ENCODE measurements at regions not wholly inside any gene's neighbourhood (a gene's known extent, or its start where the extent isn't known, plus 50 kb on each side); places are given as distances from the start of the nearest gene placed in this dataset.

DNA sequence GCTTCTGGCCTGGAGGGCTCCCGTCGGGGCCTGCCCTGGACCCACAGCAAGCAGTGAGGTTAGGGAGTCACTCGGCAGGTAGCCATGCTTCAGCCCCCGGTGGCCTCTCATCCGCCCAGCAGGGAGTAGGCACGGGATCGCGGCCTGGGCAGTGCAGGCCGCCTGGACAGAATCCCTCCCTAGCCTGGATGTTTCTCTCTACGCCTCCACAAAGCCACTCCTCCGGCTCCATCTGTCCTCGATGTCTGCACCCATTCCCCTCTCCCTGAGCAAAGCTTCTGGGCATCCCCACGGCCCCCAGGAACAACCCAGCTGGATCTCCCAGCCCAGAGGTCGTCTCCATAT, 145.2 kb downstream of the RBFOX3 start:
- TF ChIP-seq, protein P1, sequence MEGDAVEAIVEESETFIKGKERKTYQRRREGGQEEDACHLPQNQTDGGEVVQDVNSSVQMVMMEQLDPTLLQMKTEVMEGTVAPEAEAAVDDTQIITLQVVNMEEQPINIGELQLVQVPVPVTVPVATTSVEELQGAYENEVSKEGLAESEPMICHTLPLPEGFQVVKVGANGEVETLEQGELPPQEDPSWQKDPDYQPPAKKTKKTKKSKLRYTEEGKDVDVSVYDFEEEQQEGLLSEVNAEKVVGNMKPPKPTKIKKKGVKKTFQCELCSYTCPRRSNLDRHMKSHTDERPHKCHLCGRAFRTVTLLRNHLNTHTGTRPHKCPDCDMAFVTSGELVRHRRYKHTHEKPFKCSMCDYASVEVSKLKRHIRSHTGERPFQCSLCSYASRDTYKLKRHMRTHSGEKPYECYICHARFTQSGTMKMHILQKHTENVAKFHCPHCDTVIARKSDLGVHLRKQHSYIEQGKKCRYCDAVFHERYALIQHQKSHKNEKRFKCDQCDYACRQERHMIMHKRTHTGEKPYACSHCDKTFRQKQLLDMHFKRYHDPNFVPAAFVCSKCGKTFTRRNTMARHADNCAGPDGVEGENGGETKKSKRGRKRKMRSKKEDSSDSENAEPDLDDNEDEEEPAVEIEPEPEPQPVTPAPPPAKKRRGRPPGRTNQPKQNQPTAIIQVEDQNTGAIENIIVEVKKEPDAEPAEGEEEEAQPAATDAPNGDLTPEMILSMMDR (conservative IDR thresholded peaks at IDR 0.05): no peak
- TF ChIP-seq ZFX (IDR thresholded peaks at IDR 0.05): no peak
- H3K27ac ChIP-seq: no peak overlapping the region

DNA sequence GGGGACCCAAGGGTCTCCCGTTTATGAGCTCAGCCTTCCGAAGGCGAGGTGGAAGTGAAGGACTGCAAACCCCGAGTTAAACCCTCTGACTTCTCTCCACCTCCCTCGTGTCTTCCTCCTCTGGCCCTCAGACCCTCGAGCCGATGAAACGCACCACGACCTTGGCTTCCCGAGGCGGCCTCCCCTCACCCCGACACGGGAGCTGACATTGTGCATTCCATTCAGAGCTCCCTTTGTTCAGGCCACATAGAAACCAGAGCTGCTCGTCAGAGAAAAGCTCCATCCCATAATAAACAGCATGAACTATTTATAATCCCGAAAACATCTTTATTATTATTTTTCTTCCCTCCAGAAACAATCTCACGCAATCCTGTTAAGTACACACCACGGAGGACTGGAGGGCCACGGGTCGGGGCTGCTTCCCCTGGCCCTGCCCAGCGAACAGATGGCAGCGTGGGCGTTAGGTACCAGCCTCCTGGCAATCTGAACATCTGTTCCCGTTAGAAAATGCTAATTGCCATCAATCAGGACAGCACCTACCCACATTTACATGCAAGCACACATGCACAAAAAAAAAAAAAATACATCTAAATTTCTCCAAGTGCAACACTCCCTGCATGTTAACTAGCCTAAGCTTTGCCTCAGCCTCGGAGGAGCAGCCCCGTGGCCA, 145.7 kb downstream of the RBFOX3 start:
- TF ChIP-seq, protein P1 (conservative IDR thresholded peaks at IDR 0.05): no peak
- TF ChIP-seq ZFX (IDR thresholded peaks at IDR 0.05): no peak
- no peak overlapping the region for H3K27ac ChIP-seq

DNA sequence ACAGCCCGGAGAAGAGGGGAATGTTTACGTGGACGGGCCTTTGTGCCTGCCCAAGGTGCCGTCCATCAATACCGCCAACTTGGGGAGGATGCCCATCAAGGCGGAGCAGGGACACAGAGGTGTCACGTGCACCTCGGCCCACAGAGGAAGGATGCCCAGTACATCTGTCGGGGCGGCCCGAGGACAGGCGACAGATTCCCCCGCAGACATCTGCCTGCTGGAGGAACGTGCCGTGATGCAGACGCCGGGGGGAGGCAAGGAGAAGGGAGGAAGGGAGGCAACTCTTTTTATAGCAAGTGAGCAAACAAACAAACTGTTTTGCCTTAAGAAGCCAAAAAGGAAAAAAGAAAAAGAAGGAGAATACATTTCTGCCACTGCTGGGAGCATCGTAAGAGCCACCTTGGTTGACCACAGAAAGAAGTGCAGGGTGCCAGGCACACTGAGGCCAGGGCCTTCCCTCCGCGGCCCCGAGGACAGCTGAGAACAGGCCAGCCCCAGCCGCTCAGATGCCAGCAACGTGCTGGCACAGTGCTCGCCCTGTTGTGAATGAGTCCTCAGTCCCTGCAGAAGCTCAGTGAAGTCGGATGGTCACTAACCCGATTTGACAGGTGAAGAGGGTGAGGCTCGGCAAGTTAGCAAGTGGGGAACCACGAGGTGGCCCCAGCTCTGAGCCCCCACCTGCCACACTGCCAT, 146.4 kb downstream of the RBFOX3 start:
- TF ChIP-seq, protein P1 (conservative IDR thresholded peaks at IDR 0.05): no peak
- no peak for TF ChIP-seq ZFX (IDR thresholded peaks at IDR 0.05)
- H3K27ac ChIP-seq: no peak overlapping the region

DNA sequence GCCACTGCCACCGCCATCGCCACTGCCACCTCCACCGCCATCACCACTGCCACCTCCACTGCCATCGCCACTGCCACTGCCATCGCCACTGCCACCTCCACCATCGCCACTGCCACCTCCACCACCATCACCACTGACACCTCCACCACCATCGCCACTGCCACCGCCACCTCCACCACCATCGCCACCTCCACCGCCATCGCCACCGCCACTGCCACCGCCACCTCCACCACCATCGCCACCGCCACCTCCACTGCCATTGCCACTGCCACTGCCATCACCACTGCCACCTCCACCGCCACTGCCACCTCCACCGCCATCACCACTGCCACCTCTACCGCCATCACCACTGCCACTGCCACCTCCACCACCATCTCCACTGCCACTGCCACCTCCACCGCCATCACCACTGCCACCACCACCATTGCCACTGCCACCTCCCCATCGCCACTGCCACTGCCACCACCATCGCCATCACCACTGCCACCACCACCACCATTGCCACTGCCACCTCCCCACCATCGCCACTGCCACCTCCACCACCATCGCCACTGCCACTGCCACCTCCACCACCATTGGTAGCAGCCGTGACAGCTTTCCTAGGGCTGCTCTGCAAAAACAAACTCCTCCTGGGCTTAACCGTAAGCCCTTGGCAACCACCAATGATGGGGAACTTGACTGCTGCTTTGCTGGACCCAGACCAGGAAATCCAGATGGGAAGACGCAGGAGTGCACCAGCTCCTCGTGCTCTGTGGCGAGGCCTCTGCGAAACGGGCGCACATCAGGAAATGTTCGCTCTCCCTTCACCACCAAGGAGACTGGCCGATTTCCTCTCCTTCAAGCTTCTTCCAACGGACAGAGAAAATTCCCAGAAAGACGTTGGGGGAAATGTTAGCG, 147.2 kb downstream of the RBFOX3 start:
- H3K27ac ChIP-seq: no peak overlapping the region
- TF ChIP-seq, protein P1 (conservative IDR thresholded peaks at IDR 0.05): no peak

DNA sequence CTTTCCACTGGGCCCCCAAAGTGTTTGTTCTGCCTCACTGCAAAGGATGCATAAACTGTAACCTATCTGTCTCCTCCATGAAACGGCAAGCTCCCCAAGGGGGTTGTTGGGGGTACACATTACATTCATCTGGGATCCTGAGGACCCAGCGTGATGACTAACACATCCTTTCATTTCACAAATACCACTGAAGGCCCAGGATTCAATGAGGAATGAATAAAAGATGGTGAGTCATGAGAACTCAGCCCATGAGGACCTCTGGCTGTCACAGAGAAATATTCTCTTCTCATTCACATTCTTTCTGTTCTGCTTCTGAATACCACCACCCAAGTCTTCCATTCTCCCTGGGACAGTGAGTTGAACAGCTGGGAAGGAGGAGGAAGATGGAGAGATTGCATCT, 149.8 kb downstream of the RBFOX3 start:
- TF ChIP-seq, protein P1 (conservative IDR thresholded peaks at IDR 0.05): no peak
- no peak for TF ChIP-seq ZFX (IDR thresholded peaks at IDR 0.05)
- H3K27ac ChIP-seq: no peak overlapping the region

DNA sequence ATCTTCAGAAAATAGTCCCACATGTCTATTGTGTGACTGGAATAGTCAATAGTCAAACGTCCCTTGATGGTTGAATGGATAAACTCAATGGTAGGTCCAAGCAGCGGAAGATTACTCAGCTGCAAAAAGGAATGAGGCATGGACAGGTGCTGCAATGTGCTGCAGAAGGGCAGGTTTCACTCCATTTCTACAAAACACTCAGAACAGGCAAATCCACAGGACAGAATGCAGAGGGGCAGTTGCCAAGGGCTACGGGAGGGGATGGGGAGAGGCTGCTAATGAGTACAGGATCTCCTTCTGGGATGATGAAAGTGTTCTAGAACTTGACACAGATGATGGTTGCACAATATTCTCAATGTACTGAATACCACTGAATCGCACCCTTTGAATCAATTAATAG, 151.0 kb downstream of the RBFOX3 start:
- no peak for TF ChIP-seq ZFX (IDR thresholded peaks at IDR 0.05)
- TF ChIP-seq, protein P1 (conservative IDR thresholded peaks at IDR 0.05): no peak
- H3K27ac ChIP-seq: no peak overlapping the region

All from C4-2B (cell line).